Putamen (tissue), 1 donor: ENCODE measurements at regions not wholly inside any gene's neighbourhood (a gene's known extent, or its start where the extent isn't known, plus 50 kb on each side); places are given as distances from the start of the nearest gene placed in this dataset.
A peak's percentile ranks its signal among the peaks of the same experiment; 100 is the strongest.
"Not testable (repeated sequence)": the region's sequence is repeated elsewhere in the genome, so short reads cannot be mapped to it uniquely, and the experiment has no call there.

Source experiments
- DNase-seq: peaks from one replicate; pipeline ENCODE4 v3.0.0-alpha.2; 2016; ENCODE audit warnings: low spot score

- DNase-seq: no peak
Observed at GRCh38 chr12:33041562-33041961, 145.0 kb upstream of the PKP2 start.

GRCh38 chr12:33033999-33034398 is 137.4 kb upstream of the PKP2 start:
- DNase-seq: not testable (repeated sequence)

- no peak for DNase-seq
Observed at GRCh38 chr12:33026791-33027190, 130.2 kb upstream of the PKP2 start.

GRCh38 chr12:33022724-33023123 is 126.1 kb upstream of the PKP2 start:
- DNase-seq: not testable (repeated sequence)

GRCh38 chr12:33017029-33017428 is 120.5 kb upstream of the PKP2 start:
- not testable (repeated sequence) for DNase-seq

GRCh38 chr12:33012226-33012625 is 115.6 kb upstream of the PKP2 start:
- no peak for DNase-seq

GRCh38 chr12:33006106-33006505 is 109.5 kb upstream of the PKP2 start:
- no peak for DNase-seq

- DNase-seq: no peak
Observed at GRCh38 chr12:33000016-33000415, 103.4 kb upstream of the PKP2 start.

GRCh38 chr12:32997471-32997870 is 100.9 kb upstream of the PKP2 start:
- no peak for DNase-seq

- no peak for DNase-seq
Observed at GRCh38 chr12:32995623-32996022, 99.0 kb upstream of the PKP2 start.

GRCh38 chr12:32993404-32993803 is 96.8 kb upstream of the PKP2 start:
- peak; percentile 62 for DNase-seq

GRCh38 chr12:32989705-32990104 is 93.1 kb upstream of the PKP2 start:
- DNase-seq: no peak

- peak; percentile 57 for DNase-seq
Observed at GRCh38 chr12:32988982-32989381, 92.4 kb upstream of the PKP2 start.

GRCh38 chr12:32987512-32987911 is 90.9 kb upstream of the PKP2 start:
- DNase-seq: no peak

- DNase-seq: no peak
Observed at GRCh38 chr12:32983968-32984367, 87.4 kb upstream of the PKP2 start.

- DNase-seq: no peak
Observed at GRCh38 chr12:32983332-32983731, 86.8 kb upstream of the PKP2 start.

- no peak for DNase-seq
Observed at GRCh38 chr12:32981139-32981538, 84.6 kb upstream of the PKP2 start.

GRCh38 chr12:32975122-32975521 is 78.5 kb upstream of the PKP2 start:
- no peak for DNase-seq

GRCh38 chr12:32970465-32971110 is 74.0 kb upstream of the PKP2 start:
- no peak for DNase-seq

GRCh38 chr12:32964981-32965585 is 68.5 kb upstream of the PKP2 start:
- DNase-seq: peak; percentile 32

- DNase-seq: not testable (repeated sequence)
Observed at GRCh38 chr12:32956418-32956817, 59.8 kb upstream of the PKP2 start.

GRCh38 chr12:32952681-32953080 is 56.1 kb upstream of the PKP2 start:
- no peak for DNase-seq

GRCh38 chr12:32949815-32950214 is 53.2 kb upstream of the PKP2 start:
- no peak for DNase-seq
